ENCODE measurements at regions not wholly inside any gene's neighbourhood (a gene's known extent, or its start where the extent isn't known, plus 50 kb on each side); places are given as distances from the start of the nearest gene placed in this dataset.

GRCh38 chr15:38687775-38688495 lies 123.3 kb upstream of the RASGRP1 start:
- no peak overlapping the region for H3K4me3 ChIP-seq (ENCODE audit: control insufficient read depth, low read depth, low read length)
- no peak for TF ChIP-seq CTCF (conservative IDR thresholded peaks at IDR 0.05; ENCODE audit: control insufficient read depth, insufficient read depth, low read depth, low read length)
- no peak for DNase-seq (ENCODE audit: low read depth)

GRCh38 chr15:38688761-38689160 lies 124.1 kb upstream of the RASGRP1 start:
- no peak for TF ChIP-seq CTCF (conservative IDR thresholded peaks at IDR 0.05; ENCODE audit: control insufficient read depth, insufficient read depth, low read depth, low read length)
- no peak overlapping the region for H3K4me3 ChIP-seq (ENCODE audit: control insufficient read depth, low read depth, low read length)
- DNase-seq (ENCODE audit: low read depth), result no peak

GRCh38 chr15:38689522-38689921 lies 124.9 kb upstream of the RASGRP1 start:
- DNase-seq (ENCODE audit: low read depth), result no peak
- TF ChIP-seq CTCF (conservative IDR thresholded peaks at IDR 0.05; ENCODE audit: control insufficient read depth, insufficient read depth, low read depth, low read length), result no peak

GRCh38 chr15:38690216-38690615 lies 125.6 kb upstream of the RASGRP1 start:
- no peak for TF ChIP-seq CTCF (conservative IDR thresholded peaks at IDR 0.05; ENCODE audit: control insufficient read depth, insufficient read depth, low read depth, low read length)
- DNase-seq (ENCODE audit: low read depth), result no peak
- no peak overlapping the region for H3K4me3 ChIP-seq (ENCODE audit: control insufficient read depth, low read depth, low read length)

More at GRCh38 chr15:38689522-38689921, 124.9 kb upstream of the RASGRP1 start:
- no peak overlapping the region for H3K4me3 ChIP-seq (ENCODE audit: control insufficient read depth, low read depth, low read length)

- no peak overlapping the region for H3K4me3 ChIP-seq (ENCODE audit: control insufficient read depth, low read depth, low read length)
- peak; percentile 75 for DNase-seq (ENCODE audit: low read depth)
- peak; percentile 92 for TF ChIP-seq CTCF (conservative IDR thresholded peaks at IDR 0.05; ENCODE audit: control insufficient read depth, insufficient read depth, low read depth, low read length)
These were observed 126.2 kb upstream of the RASGRP1 start for GRCh38 chr15:38690719-38691332.

GRCh38 chr15:38691377-38691776 lies 126.8 kb upstream of the RASGRP1 start:
- DNase-seq (ENCODE audit: low read depth), result no peak
- no peak for TF ChIP-seq CTCF (conservative IDR thresholded peaks at IDR 0.05; ENCODE audit: control insufficient read depth, insufficient read depth, low read depth, low read length)
- no peak overlapping the region for H3K4me3 ChIP-seq (ENCODE audit: control insufficient read depth, low read depth, low read length)
